GM23338 (cell line): ENCODE measurements at regions not wholly inside any gene's neighbourhood (a gene's known extent, or its start where the extent isn't known, plus 50 kb on each side); places are given as distances from the start of the nearest gene placed in this dataset.

Experiments used
- CTCF ChIP-seq, 2 experiments: fragments of 200-600 bp in 1 of 2; sonication (generic) in 1 of 2; conservative IDR thresholded peaks; 2 replicates each; pipeline versions ENCODE4 v1.5.1 to v1.6.1; 2016 to 2017; ENCODE audit warnings: antibody characterized with exemption in 2 of 2, low read depth in 2 of 2, mild to moderate bottlenecking in 2 of 2, moderate library complexity in 1 of 2
- EZH2 ChIP-seq: fragments of 200-600 bp; sonication (generic); IDR thresholded peaks from one replicate; pipeline ENCODE4 v1.8.0; 2017; ENCODE audit warnings: antibody characterized with exemption, mild to moderate bottlenecking, low read depth; ENCODE audit not compliant: unreplicated experiment
- EZH2phosphoT487 ChIP-seq: fragments of 200-600 bp; sonication (generic); IDR thresholded peaks from one replicate; pipeline ENCODE4 v1.8.1; 2018; ENCODE audit warnings: antibody characterized with exemption; ENCODE audit not compliant: unreplicated experiment
- JUNB ChIP-seq: IDR thresholded peaks from one replicate; pipeline ENCODE4 v1.6.1; 2016; ENCODE audit warnings: antibody characterized with exemption; ENCODE audit not compliant: unreplicated experiment
- NANOG ChIP-seq: IDR thresholded peaks from 2 replicates; pipeline ENCODE4 v1.6.1; 2016; ENCODE audit warnings: antibody characterized with exemption, borderline replicate concordance
- POLR2AphosphoS5 ChIP-seq: IDR thresholded peaks from 2 replicates; pipeline ENCODE4 v1.6.1; 2016; ENCODE audit warnings: antibody characterized with exemption, low read depth
- REST ChIP-seq: IDR thresholded peaks from one replicate; pipeline ENCODE4 v1.6.1; 2018; ENCODE audit warnings: antibody characterized with exemption; ENCODE audit not compliant: unreplicated experiment
- ZNF114 ChIP-seq: fragments of 250-450 bp; sonication (Bioruptor Pico); IDR thresholded peaks from 2 replicates; pipeline ENCODE4 v1.5.0; 2020; ENCODE audit warnings: mild to moderate bottlenecking, moderate library complexity
- ZNF331 ChIP-seq: fragments of 250-450 bp; sonication (Bioruptor Pico); IDR thresholded peaks from 2 replicates; pipeline ENCODE4 v1.5.0; 2020; ENCODE audit warnings: low read depth, mild to moderate bottlenecking, moderate library complexity
- TF ChIP-seq, protein P1 (sequence below): fragments of 250-450 bp; sonication (Bioruptor Pico); IDR thresholded peaks from 2 replicates; pipeline ENCODE4 v1.5.0; 2020; ENCODE audit warnings: mild to moderate bottlenecking, moderate library complexity
- TF ChIP-seq, protein P2 (sequence below): IDR thresholded peaks from 2 replicates; pipeline ENCODE4 v1.6.1; 2016; ENCODE audit warnings: antibody characterized with exemption

DNA sequence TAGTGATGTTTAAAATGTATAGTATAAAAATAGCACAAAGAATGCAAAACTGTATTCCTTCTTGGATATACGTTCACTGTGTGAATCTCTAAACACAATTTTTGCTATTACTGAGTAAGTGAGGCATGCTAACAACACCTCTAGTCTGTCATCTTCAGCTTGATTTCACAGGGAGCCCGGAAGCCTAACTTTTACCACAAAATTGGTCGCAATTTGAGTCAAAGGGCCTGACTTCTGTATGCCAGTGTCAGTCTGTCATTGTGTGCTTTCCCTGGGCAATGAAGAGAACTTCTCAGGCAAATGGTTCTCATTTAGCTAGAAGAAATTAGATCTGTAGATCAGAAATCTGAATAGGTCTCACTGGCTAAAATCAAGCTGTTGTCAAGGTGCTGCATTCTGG lies 1059.5 kb downstream of the FAM181B start:
- TF ChIP-seq CTCF (conservative IDR thresholded peaks at IDR 0.05; ENCODE audit: low read depth in 2 of 2), result no peak
- TF ChIP-seq POLR2AphosphoS5, result no peak
- no peak for TF ChIP-seq REST
- no peak for TF ChIP-seq EZH2
- TF ChIP-seq, protein P1, sequence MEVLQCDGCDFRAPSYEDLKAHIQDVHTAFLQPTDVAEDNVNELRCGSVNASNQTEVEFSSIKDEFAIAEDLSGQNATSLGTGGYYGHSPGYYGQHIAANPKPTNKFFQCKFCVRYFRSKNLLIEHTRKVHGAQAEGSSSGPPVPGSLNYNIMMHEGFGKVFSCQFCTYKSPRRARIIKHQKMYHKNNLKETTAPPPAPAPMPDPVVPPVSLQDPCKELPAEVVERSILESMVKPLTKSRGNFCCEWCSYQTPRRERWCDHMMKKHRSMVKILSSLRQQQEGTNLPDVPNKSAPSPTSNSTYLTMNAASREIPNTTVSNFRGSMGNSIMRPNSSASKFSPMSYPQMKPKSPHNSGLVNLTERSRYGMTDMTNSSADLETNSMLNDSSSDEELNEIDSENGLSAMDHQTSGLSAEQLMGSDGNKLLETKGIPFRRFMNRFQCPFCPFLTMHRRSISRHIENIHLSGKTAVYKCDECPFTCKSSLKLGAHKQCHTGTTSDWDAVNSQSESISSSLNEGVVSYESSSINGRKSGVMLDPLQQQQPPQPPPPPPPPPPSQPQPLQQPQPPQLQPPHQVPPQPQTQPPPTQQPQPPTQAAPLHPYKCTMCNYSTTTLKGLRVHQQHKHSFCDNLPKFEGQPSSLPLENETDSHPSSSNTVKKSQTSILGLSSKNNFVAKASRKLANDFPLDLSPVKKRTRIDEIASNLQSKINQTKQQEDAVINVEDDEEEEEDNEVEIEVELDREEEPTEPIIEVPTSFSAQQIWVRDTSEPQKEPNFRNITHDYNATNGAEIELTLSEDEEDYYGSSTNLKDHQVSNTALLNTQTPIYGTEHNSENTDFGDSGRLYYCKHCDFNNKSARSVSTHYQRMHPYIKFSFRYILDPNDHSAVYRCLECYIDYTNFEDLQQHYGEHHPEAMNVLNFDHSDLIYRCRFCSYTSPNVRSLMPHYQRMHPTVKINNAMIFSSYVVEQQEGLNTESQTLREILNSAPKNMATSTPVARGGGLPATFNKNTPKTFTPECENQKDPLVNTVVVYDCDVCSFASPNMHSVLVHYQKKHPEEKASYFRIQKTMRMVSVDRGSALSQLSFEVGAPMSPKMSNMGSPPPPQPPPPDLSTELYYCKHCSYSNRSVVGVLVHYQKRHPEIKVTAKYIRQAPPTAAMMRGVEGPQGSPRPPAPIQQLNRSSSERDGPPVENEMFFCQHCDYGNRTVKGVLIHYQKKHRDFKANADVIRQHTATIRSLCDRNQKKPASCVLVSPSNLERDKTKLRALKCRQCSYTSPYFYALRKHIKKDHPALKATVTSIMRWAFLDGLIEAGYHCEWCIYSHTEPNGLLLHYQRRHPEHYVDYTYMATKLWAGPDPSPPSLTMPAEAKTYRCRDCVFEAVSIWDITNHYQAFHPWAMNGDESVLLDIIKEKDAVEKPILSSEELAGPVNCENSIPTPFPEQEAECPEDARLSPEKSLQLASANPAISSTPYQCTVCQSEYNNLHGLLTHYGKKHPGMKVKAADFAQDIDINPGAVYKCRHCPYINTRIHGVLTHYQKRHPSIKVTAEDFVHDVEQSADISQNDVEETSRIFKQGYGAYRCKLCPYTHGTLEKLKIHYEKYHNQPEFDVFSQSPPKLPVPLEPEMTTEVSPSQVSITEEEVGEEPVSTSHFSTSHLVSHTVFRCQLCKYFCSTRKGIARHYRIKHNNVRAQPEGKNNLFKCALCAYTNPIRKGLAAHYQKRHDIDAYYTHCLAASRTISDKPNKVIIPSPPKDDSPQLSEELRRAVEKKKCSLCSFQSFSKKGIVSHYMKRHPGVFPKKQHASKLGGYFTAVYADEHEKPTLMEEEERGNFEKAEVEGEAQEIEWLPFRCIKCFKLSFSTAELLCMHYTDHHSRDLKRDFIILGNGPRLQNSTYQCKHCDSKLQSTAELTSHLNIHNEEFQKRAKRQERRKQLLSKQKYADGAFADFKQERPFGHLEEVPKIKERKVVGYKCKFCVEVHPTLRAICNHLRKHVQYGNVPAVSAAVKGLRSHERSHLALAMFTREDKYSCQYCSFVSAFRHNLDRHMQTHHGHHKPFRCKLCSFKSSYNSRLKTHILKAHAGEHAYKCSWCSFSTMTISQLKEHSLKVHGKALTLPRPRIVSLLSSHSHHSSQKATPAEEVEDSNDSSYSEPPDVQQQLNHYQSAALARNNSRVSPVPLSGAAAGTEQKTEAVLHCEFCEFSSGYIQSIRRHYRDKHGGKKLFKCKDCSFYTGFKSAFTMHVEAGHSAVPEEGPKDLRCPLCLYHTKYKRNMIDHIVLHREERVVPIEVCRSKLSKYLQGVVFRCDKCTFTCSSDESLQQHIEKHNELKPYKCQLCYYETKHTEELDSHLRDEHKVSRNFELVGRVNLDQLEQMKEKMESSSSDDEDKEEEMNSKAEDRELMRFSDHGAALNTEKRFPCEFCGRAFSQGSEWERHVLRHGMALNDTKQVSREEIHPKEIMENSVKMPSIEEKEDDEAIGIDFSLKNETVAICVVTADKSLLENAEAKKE (CRISPR knock-in tag), result no peak
- no peak for TF ChIP-seq EZH2phosphoT487
- TF ChIP-seq, protein P2, sequence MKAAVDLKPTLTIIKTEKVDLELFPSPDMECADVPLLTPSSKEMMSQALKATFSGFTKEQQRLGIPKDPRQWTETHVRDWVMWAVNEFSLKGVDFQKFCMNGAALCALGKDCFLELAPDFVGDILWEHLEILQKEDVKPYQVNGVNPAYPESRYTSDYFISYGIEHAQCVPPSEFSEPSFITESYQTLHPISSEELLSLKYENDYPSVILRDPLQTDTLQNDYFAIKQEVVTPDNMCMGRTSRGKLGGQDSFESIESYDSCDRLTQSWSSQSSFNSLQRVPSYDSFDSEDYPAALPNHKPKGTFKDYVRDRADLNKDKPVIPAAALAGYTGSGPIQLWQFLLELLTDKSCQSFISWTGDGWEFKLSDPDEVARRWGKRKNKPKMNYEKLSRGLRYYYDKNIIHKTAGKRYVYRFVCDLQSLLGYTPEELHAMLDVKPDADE, result no peak
- no peak for TF ChIP-seq JUNB
- TF ChIP-seq ZNF114, result no peak
- no peak for TF ChIP-seq NANOG
- TF ChIP-seq ZNF331 (CRISPR knock-in tag), result no peak
